Loucy (cell line): ENCODE measurements at regions not wholly inside any gene's neighbourhood (a gene's known extent, or its start where the extent isn't known, plus 50 kb on each side); places are given as distances from the start of the nearest gene placed in this dataset.

Experiments
- H2AFZ ChIP-seq: fragments of 200-600 bp; sonication (generic); 2 replicates; pipeline ENCODE4 v1.6.0; 2016; ENCODE audit warnings: antibody characterized with exemption, mild to moderate bottlenecking, low read length, moderate library complexity
- H3F3A ChIP-seq: fragments of 200-600 bp; 2 replicates; pipeline ENCODE4 v1.6.0; 2016; ENCODE audit warnings: antibody characterized with exemption, low read depth, mild to moderate bottlenecking
- H3K27me3 ChIP-seq: fragments of 200-600 bp; sonication (generic); 2 replicates; pipeline ENCODE4 v1.6.1; 2014; ENCODE audit warnings: low read length, mild to moderate bottlenecking; ENCODE audit not compliant: insufficient read depth, poor library complexity, severe bottlenecking
- H3K36me3 ChIP-seq: fragments of 200-600 bp; sonication (generic); 2 replicates; pipeline ENCODE4 v1.6.1; 2016; ENCODE audit warnings: low read length; ENCODE audit not compliant: insufficient read depth
- H3K4me1 ChIP-seq: fragments of 200-600 bp; sonication (generic); 2 replicates; pipeline ENCODE4 v1.5.1; 2014; ENCODE audit warnings: low read length, mild to moderate bottlenecking; ENCODE audit not compliant: insufficient read depth, poor library complexity, severe bottlenecking
- H3K4me2 ChIP-seq: fragments of 200-600 bp; sonication (generic); 2 replicates; pipeline ENCODE4 v1.6.0; 2014; ENCODE audit warnings: antibody characterized with exemption, low read length, low read depth, mild to moderate bottlenecking; ENCODE audit not compliant: poor library complexity, severe bottlenecking
- H3K4me3 ChIP-seq: fragments of 200-600 bp; sonication (generic); 2 replicates; pipeline ENCODE4 v1.5.1; 2014; ENCODE audit warnings: low read length, mild to moderate bottlenecking, mixed read lengths; ENCODE audit not compliant: poor library complexity, severe bottlenecking
- H3K79me2 ChIP-seq: fragments of 200-600 bp; sonication (generic); 2 replicates; pipeline ENCODE4 v1.6.1; 2014; ENCODE audit warnings: low read length; ENCODE audit not compliant: insufficient read depth
- H3K9ac ChIP-seq: fragments of 200-600 bp; sonication (generic); 2 replicates; pipeline ENCODE4 v1.6.0; 2014; ENCODE audit warnings: mild to moderate bottlenecking, low read depth, low read length, moderate library complexity; ENCODE audit not compliant: poor library complexity, severe bottlenecking
- H3K9me2 ChIP-seq: fragments of 200-600 bp; sonication (generic); replicated peaks from 2 replicates; pipeline ENCODE4 v1.6.1; 2016; ENCODE audit warnings: low read depth, low read length, mixed read lengths
- H3K9me3 ChIP-seq: fragments of 200-600 bp; sonication (generic); 2 replicates; pipeline ENCODE4 v1.6.1; 2014; ENCODE audit warnings: mild to moderate bottlenecking, antibody characterized with exemption, low read length, low read depth; ENCODE audit not compliant: insufficient read depth
- H4K20me1 ChIP-seq: fragments of 200-600 bp; sonication (generic); 2 replicates; pipeline ENCODE4 v1.6.0; 2014; ENCODE audit warnings: antibody characterized with exemption, low read length, mild to moderate bottlenecking; ENCODE audit not compliant: insufficient read depth, poor library complexity, severe bottlenecking
- EZH2phosphoT487 ChIP-seq: fragments of 200-600 bp; IDR thresholded peaks from 2 replicates; pipeline ENCODE4 v1.6.1; 2018; ENCODE audit warnings: antibody characterized with exemption, mild to moderate bottlenecking, moderate library complexity, borderline replicate concordance
- TF ChIP-seq, protein P1 (sequence below): fragments of 200-600 bp; sonication (generic); conservative IDR thresholded peaks from 2 replicates; pipeline ENCODE4 v1.5.1; 2014; ENCODE audit warnings: mild to moderate bottlenecking, antibody characterized with exemption, low read length

DNA sequence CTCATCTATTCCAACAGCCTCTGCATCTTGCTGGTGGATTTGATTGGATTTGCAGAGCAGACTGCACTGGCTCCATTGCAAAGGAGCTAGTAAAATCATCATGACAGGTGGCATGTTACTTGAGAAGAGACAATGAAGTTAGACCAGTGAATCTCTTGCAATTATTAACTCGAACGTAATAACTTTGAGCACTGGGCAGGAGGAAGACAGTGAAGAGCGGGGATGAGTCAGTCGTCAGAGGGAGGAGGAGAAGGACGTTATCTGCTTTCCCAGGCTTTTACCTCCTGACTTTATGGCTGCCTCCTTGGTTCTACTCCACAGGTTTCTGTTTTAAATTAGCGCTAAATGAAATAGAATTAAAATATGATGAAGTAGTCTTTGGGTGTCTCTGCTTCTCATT, 257.8 kb upstream of the IPO5 start:
- no peak overlapping the region for H2AFZ ChIP-seq
- H3K79me2 ChIP-seq, result no peaks in the 10 kb centered on the region
- no peak overlapping the region for H3K4me3 ChIP-seq
- H4K20me1 ChIP-seq, result no peaks in the 10 kb centered on the region
- no peak for TF ChIP-seq EZH2phosphoT487
- TF ChIP-seq, protein P1, sequence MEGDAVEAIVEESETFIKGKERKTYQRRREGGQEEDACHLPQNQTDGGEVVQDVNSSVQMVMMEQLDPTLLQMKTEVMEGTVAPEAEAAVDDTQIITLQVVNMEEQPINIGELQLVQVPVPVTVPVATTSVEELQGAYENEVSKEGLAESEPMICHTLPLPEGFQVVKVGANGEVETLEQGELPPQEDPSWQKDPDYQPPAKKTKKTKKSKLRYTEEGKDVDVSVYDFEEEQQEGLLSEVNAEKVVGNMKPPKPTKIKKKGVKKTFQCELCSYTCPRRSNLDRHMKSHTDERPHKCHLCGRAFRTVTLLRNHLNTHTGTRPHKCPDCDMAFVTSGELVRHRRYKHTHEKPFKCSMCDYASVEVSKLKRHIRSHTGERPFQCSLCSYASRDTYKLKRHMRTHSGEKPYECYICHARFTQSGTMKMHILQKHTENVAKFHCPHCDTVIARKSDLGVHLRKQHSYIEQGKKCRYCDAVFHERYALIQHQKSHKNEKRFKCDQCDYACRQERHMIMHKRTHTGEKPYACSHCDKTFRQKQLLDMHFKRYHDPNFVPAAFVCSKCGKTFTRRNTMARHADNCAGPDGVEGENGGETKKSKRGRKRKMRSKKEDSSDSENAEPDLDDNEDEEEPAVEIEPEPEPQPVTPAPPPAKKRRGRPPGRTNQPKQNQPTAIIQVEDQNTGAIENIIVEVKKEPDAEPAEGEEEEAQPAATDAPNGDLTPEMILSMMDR, result no peak
- no peak overlapping the region for H3K4me2 ChIP-seq
- H3K9me3 ChIP-seq, result no peaks in the 10 kb centered on the region
- H3K9me2 ChIP-seq, result no peaks in the 10 kb centered on the region
- no peaks in the 10 kb centered on the region for H3K4me1 ChIP-seq
- H3K27me3 ChIP-seq, result no peaks in the 10 kb centered on the region
- no peak overlapping the region for H3K9ac ChIP-seq
- no peaks in the 10 kb centered on the region for H3F3A ChIP-seq
- no peaks in the 10 kb centered on the region for H3K36me3 ChIP-seq

DNA sequence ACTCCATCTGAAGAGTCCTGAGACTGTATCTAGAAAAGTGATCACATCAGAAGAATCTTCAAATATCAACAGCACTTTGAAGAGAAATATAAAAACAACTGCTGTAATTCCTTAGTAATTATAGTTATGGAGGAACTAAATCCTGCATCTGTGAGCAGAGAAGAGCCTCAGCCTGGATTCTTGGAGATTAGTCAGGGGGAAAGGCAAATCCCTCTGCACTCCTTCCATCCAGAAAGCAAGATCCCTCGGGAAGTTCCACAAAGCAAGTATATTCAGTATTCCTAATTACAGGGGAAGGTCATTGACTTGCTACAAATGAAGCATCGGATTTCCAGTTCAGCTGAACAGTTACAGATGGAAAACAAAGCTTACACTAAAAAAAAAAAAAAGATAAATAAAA, 256.6 kb upstream of the IPO5 start:
- Histone ChIP-seq H3K9me2 (no peaks in the 10 kb centered on the region), H4K20me1 (no peaks in the 10 kb centered on the region), H3F3A (no peaks in the 10 kb centered on the region), H3K9ac (no peak overlapping the region), H3K9me3 (no peaks in the 10 kb centered on the region), H3K36me3 (no peaks in the 10 kb centered on the region), H3K79me2 (no peaks in the 10 kb centered on the region), H3K4me2 (no peak overlapping the region), H2AFZ (no peak overlapping the region), H3K4me1 (no peaks in the 10 kb centered on the region), H3K4me3 (no peak overlapping the region), H3K27me3 (no peaks in the 10 kb centered on the region)
- no peak for TF ChIP-seq EZH2phosphoT487
- TF ChIP-seq, protein P1, result no peak

DNA sequence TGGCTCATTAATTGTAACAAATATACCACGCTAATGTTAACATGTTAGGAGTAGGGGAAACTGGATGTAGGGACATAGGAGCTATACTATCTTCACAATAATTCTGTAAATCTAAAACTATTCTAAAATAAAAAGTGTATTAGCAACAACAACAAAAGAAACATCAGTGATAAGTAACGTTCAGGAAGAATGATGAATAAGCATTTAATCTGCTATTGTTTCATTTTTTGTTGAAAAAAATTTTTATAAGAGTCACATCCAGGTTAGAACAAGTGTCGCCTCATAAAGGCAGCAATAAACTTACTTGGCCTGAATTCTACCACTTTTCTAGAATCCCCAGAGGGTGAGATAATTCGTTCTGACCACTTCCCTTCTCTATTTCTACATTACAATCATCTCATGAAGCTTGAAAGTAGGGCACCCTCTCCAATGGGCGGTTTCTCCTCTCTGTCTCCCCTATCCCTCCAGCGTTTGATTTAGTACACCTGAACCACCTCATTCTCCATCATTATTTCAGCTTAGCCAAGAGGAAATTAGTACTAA, 253.1 kb upstream of the IPO5 start:
- no peak overlapping the region for H3K4me3 ChIP-seq
- no peak for TF ChIP-seq EZH2phosphoT487

DNA sequence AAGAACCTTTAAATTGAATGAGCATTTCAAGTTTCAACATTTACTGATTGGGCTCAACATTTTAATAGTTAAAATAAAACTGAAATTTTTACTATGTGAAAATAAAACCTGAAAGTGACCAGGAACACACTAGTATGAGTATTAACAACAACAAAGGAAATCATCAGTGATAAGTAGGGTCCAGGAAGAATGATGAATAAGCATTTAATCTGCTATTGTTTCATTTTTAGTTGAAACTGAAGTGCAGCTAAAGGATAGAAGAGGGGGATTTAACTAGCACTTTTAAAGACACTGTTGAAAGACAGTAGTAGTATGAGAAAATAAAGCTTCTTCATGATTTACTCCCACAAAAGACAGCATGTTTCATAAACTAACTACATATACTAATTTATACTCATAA, 250.9 kb upstream of the IPO5 start:
- Histone ChIP-seq H3K9ac (no peak overlapping the region), H3K27me3 (no peaks in the 10 kb centered on the region)

More for the DNA sequence above, 253.1 kb upstream of the IPO5 start:
- no peaks in the 10 kb centered on the region for H3K36me3 ChIP-seq
- no peaks in the 10 kb centered on the region for H3K79me2 ChIP-seq
- no peak overlapping the region for H3K4me2 ChIP-seq
- no peaks in the 10 kb centered on the region for H4K20me1 ChIP-seq
- H2AFZ ChIP-seq, result no peak overlapping the region
- H3K9me3 ChIP-seq, result no peaks in the 10 kb centered on the region
- no peaks in the 10 kb centered on the region for H3K4me1 ChIP-seq
- H3K9ac ChIP-seq, result no peak overlapping the region
- H3F3A ChIP-seq, result no peaks in the 10 kb centered on the region
- no peaks in the 10 kb centered on the region for H3K9me2 ChIP-seq
- no peaks in the 10 kb centered on the region for H3K27me3 ChIP-seq

More for the DNA sequence above, 250.9 kb upstream of the IPO5 start:
- TF ChIP-seq, protein P1, result no peak
- TF ChIP-seq EZH2phosphoT487, result no peak
- Histone ChIP-seq H3K4me3 (no peak overlapping the region), H4K20me1 (no peaks in the 10 kb centered on the region), H3K4me2 (no peak overlapping the region), H3K4me1 (no peaks in the 10 kb centered on the region), H3K9me2 (no peaks in the 10 kb centered on the region), H3K9me3 (no peaks in the 10 kb centered on the region), H2AFZ (no peak overlapping the region), H3F3A (no peaks in the 10 kb centered on the region), H3K36me3 (no peaks in the 10 kb centered on the region), H3K79me2 (no peaks in the 10 kb centered on the region)
